ENCODE measurements at regions not wholly inside any gene's neighbourhood (a gene's known extent, or its start where the extent isn't known, plus 50 kb on each side); places are given as distances from the start of the nearest gene placed in this dataset.

DNA sequence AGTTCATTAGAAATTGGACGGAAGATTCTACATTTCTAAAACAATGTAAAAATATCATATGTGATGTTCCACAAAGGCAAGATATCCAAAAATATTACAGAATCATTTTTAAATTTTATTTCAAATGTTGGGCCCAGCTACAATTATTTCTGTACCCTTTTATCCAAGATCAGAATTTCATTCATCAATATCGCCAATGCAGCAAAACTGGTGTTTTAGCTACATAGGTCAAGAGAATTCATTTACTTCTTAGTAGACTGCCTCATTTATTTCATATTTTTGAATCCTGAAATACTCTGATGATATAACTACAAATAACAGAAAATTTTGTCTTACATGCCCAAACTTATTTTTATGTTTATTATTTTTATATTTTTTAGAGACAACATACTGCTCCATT lies 143.1 kb downstream of the CMPK2 start:
- TF ChIP-seq CTCF (IDR thresholded peaks at IDR 0.05 in 4 of 5, conservative IDR thresholded peaks at IDR 0.05 in 1 of 5), result no peak
- no peak for TF ChIP-seq POLR2A (IDR thresholded peaks at IDR 0.05)

Measured in gastrocnemius medialis (tissue), 4 donors.